GM19438 (cell line): ENCODE measurements at regions not wholly inside any gene's neighbourhood (a gene's known extent, or its start where the extent isn't known, plus 50 kb on each side); places are given as distances from the start of the nearest gene placed in this dataset.

Source experiments
- ATAC-seq: cut with Tn5 transposase; IDR thresholded peaks from one replicate; pipeline ENCODE4 v1.9.1; 2021; ENCODE audit warnings: low read depth; ENCODE audit not compliant: unreplicated experiment

GRCh38 chr9:115208501-115208900 is 90.5 kb upstream of the TNC start:
- no peak for ATAC-seq

DNA sequence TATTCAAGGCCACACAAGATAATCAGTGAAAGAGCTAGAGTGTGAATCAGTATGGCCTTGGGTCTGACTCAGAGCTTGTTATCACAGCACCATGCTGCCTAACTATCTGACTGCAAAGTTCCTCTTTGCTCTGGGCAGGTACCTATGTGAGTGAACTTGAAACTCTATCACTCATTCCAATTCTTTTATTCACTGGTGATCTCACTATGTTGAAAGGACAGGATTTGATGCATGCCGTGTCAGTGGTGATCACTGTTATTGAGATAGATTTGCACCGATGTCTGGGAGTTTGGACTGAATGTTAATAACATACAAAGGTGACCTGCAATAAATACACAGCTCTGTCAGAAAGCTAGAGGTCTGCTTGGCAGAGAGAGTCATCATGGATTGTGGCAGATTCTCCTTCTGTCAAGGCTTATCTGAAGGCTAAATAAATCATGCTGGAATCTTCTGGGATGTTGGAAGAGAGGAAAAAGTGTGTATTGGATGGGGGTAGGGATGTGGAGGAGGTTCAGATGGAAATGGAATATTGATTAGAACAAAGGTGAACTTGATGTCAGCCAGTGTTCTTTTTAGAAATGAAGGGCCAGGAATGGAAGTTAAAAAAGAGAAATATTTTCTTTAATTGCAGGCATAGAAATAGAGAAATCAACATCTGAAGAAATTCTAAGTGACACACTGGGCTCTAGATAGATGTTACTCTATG is 91.8 kb upstream of the TNC start:
- ATAC-seq: peak; percentile 22

GRCh38 chr9:115210699-115211098 is 92.7 kb upstream of the TNC start:
- no peak for ATAC-seq

DNA sequence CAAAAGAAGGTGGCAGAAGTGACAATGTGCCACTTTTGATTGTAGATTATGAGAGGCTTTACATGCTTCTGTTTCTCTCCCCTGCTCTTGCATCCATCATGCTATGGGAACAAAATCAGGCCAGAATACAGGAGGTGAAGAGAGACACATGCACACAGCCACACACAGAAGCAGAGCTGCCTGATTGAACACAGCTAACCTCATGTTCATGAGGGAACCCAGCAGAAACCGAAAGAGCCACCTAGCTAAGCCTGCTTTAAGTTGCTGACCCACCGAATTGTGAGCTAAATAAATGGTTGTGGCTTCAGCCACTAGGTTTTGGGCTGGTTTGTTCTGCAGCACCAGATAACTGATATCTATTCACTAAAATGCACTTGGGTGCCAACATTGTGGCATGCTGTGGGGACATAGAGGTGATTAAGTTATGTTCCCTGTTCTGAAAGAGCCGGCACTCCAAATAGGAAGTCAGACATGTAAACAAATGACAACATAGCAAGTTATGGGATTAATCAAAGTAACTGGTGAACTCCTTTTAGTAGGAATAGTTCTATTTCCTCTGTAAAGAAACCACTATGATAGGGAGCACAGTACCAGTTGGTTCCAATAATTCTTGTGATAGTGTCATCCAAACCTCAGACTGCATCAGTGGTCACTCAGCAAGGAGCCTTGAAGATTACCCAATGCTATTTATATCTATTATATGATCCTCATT is 93.6 kb upstream of the TNC start:
- peak; percentile 57 for ATAC-seq

DNA sequence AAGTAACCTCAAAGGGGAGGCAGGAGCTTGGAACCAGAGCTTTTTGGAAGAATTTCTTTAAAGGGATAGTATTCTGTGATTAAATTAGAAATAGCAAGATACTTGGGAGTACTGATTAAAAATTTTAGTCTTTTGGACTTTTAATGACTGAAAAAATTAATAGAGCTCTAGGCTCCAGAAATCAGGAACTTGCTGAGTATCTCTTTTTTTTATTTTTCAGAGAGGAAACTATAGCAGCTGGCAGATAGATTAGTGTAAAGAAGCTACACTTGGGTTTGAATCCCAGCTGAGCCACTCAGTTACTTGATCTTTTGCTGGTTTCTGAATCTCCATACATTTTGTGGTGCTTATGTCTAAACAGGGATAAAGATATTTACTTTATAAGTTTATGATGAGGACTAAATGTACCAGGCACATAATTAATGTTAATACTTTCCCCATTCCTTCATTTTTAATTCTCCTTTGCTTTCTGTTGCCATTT is 94.2 kb upstream of the TNC start:
- no peak for ATAC-seq

DNA sequence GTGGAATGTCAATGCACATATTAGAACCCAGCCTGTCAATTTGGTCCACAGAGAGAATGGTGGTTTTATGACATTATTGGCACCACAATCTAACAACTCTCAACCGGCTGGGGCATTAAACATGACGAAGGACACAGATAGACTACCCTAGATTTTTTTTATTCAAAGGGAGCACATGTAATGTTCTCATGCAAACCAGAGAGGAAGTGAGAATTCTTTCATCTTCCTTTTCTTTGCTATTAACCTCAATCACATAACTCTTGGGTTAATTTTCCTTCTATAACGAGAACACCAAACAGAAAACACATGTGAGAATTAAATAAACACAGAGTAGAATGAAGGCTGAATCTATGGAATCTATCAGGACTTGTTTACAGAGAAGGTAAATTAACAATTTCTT is 94.9 kb upstream of the TNC start:
- peak; percentile 46 for ATAC-seq

DNA sequence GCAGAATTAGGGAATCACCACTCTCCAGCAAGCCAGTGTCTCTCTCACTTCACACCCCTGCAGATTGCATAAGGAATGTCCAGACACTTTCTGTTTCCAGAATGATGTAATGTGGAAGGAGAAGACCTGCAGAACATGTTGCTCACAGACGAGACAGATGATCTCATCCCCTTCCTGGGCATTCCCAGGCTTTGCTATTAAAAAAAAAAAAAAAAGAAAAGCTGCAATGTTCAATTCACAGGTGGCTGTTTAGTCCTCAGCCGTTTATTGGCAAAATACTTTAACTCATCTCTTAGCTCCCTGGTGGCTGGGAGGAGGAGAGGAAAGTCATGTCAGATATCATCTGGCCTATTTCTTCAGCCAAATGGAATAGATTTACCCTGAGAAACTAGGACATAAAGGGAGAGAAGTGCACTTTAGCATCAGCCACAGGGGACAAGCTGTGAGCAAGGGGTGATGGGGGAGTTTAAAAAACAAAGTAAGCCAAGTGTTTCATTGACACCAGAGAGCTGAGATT is 95.9 kb upstream of the TNC start:
- no peak for ATAC-seq

DNA sequence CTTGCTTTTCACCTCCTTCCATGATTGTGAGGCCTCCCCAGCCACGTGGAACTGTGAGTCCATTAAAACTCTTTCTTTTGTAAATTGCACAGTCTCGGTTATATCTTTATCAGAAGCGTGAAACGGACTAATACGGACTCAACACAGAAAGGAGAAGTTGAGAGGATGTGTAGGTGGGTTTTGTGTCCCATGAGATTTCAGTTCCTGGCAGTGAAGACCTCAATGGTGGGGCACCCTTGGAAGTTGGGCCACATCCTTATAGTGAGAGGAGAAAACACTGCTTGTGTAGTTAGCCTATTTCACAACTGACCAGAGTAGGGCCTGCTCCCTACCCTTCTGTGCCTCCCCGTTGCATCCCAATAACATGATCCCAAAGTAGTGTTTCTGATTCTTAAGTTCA is 98.9 kb upstream of the TNC start:
- no peak for ATAC-seq

DNA sequence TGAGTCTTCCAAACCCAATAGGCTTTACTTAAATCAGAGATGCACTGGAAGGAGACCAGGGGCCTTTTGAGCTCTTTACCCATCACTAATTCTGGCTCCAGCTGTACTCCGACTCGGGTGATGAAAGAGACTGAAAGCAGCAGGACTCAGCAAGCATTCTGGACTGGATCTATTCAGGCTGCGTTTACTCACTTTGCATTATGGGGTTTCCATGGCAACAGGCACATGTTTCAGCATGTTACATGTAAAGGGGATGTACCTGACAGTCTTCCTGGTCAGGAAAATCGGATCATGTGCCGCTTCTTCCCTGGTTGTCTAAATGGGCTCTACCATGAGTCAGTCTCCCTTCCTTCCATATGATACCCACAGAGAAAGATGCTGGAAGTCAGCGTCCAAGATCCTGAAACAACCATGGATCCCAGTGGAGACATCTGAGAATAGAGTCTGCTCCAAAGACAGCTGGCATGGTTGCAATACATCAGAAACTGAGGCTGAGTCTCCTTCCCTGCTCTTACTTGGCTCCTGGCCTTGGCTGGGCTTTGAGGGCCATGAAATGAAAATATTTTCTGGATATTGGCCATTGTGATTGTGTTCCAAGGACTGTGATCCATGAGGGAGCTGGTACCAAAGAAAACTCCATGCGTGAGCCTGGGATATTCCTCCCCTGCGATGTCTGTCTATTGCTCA is 102.5 kb upstream of the TNC start:
- no peak for ATAC-seq

GRCh38 chr9:115223471-115223870 is 105.5 kb upstream of the TNC start:
- ATAC-seq: no peak

DNA sequence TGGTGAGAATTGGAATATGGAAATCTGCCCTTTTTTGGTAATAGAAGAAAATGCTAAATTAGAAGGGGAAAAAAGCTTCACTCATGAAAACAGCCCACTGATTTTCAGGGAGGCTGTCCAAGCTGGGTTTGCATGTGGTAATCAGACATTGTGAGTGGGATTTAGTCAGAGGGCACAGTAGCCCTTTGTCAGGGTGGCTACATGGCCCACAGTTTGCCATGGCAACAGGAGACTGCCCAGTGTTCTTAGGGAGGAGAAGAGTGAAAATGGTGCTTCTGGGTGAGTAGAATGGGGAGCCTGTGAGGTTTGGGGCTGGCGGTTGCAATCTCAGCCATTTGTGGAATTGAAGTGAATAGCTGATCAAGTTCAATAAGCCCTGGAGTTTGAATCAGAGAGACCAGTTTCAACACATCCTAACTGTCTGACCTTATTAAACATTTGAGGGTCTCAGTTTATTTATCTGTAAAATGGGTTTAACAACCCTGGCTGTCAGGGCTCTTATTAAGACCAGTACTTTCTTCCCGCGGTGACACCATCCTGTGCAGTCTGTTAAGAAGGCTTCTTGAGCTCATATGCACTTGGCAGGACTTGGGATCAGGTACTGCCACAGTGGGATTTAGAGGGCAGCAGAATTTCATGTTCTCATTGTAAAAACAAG is 107.6 kb upstream of the TNC start:
- no peak for ATAC-seq

DNA sequence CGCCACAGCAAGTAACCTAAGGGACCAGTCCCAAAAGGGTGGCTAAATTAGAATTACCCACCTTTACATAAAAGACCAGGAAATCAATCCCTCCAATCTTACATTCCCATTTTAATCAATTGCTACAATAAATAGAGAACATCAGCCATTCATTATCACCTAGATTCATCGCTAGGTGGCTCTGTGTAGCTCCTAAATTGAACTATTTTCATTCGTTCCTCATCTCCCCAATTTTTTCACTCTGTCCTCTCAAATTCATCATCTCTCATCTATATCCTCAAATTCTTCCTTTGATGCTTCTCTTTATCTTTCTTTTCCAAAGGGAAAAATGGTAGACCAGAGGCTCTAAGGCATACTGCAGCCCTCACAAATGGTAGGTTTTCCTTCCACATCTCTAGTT is 108.2 kb upstream of the TNC start:
- no peak for ATAC-seq

GRCh38 chr9:115229496-115229895 is 111.5 kb upstream of the TNC start:
- no peak for ATAC-seq

DNA sequence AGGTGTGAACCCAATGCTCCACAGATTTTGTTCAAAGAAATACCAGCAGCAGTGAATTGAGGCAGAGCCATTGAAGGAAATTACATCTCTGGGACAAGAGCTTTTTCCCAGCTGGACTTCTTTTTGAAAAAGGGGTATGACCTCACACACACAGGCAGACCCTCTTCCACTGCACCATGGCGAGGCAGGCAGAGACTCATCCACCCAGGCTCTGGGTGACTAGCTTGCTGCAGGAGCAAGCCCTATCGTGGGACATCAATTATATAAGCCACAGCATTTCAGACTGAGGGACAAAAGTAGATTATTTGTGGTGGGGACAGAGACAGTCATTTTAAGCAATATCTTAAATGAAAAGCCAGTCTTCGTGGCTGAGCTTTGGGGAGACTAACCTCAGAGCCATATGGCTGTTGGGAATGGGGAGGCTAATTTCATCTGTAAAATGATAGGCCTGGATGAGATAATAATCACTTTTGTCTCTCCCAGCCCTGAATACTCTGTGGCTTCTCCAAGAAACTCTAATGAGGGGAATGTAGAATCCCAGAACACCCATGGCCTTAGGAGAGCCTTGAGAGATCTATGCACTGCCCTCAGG is 113.1 kb upstream of the TNC start:
- no peak for ATAC-seq

GRCh38 chr9:115232181-115232774 is 114.3 kb upstream of the TNC start:
- no peak for ATAC-seq

- ATAC-seq: no peak
Observed at GRCh38 chr9:115234094-115234493, 116.1 kb upstream of the TNC start.

DNA sequence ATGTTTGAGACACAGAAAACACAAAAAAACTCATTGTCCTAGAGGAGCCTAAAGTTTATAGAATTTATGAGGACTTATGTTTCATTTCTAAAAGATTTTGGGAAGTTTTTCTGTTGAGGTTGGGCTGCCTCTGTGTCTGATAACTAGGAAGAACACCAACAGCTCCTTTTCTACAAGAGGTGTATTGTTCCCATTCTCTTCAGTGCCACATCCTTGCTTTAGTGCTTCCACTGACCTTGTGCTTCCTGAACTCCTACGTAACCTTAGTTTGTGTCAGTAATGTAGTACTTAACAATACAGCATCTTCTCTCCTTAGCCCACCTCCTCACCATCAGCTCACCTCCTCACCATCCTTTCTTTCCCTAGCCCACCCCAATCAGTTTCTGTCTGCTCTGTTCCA is 117.3 kb upstream of the TNC start:
- no peak for ATAC-seq

DNA sequence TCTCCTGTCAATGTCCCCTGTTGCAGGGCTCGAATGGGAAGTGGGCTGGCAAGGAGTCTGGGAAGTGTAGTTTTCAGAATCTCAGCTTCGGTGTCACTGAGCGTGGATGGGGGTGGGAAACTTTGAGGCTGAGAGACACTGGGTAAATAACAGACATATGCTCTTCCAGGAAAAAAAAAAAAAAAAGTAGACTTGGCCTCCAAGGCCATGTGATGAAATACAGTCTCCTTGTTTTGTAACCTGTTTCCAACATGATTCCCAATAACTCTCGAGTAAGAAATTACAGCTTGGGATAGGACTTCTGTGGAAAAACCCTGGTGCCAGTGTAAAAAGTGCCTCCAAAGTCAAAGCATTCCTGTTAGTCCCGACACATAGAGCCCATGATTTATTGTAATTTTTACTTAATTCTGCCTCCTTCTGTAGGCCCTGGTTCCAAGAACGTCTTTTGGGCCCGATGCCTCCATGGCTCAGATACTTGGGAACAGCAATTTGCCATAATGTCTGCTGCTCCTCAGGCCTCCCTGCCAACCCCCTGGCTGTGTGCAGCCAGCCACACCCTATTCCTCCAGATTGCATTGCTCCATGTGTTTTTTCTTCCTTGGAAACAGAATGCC is 119.5 kb upstream of the TNC start:
- no peak for ATAC-seq

- ATAC-seq: no peak
Observed at GRCh38 chr9:115240676-115241075, 122.7 kb upstream of the TNC start.

- ATAC-seq: no peak
Observed at GRCh38 chr9:115241641-115242040, 123.7 kb upstream of the TNC start.
